HEK293 (cell line): ENCODE measurements at regions not wholly inside any gene's neighbourhood (a gene's known extent, or its start where the extent isn't known, plus 50 kb on each side); places are given as distances from the start of the nearest gene placed in this dataset.

Source experiments
- CTCF ChIA-PET: fragments of 350-600 bp; formaldehyde crosslinking; extraction: SDS; loops from one replicate; lab custom pipeline; 2021; ENCODE audit warnings: antibody characterized with exemption; lab: Yijun Ruan, JAX
- POLR2A ChIA-PET: fragments of 300-600 bp; formaldehyde crosslinking; extraction: SDS; loops from one replicate; lab custom pipeline; 2020; ENCODE audit warnings: antibody characterized with exemption, inconsistent platforms; lab: Yijun Ruan, JAX
- H3K27ac ChIP-seq: fragments of 200-500 bp; sonication (Bioruptor generic); 2 replicates; pipeline ENCODE4 v1.5.1; 2014; ENCODE audit warnings: low read depth, low read length, control low read depth, inconsistent platforms; ENCODE audit errors: extremely low read depth
- H3K36me3 ChIP-seq, 2 experiments: fragments of 200-500 bp in 1 of 2; sonication (Bioruptor generic) in 1 of 2; 1 replicate in 1 of 2; 2 replicates in 1 of 2; pipeline ENCODE4 v1.5.1; 2014 to 2017; ENCODE audit warnings: inconsistent platforms in 2 of 2, low read length in 2 of 2; ENCODE audit not compliant: control insufficient read depth in 2 of 2, insufficient read depth in 1 of 2
- H3K4me1 ChIP-seq: fragments of 200-500 bp; sonication (Bioruptor generic); 2 replicates; pipeline ENCODE4 v1.5.1; 2014; ENCODE audit warnings: mild to moderate bottlenecking, low read length, inconsistent platforms; ENCODE audit not compliant: control insufficient read depth, insufficient read depth
- H3K4me3 ChIP-seq: 2 replicates; pipeline ENCODE4 v1.5.1; 2011; ENCODE audit warnings: low read depth, mild to moderate bottlenecking, control low read depth, low read length, moderate library complexity
- H3K9me3 ChIP-seq: fragments of 200-500 bp; sonication (Bioruptor generic); 2 replicates; pipeline ENCODE4 v1.5.1; 2014; ENCODE audit warnings: low read depth, low read length, inconsistent platforms; ENCODE audit not compliant: control insufficient read depth, insufficient read depth
- HOXA7 ChIP-seq: sonication (generic); formaldehyde crosslinking; IDR thresholded peaks from 2 replicates; pipeline ENCODE4 v1.8.1; 2022; ENCODE audit warnings: missing genetic modification reagents, borderline replicate concordance
- MYNN ChIP-seq: fragments of 450-650 bp; formaldehyde crosslinking; IDR thresholded peaks from 2 replicates; pipeline ENCODE4 v1.5.1; 2016; ENCODE audit warnings: missing biosample characterization, missing genetic modification characterization, borderline replicate concordance
- OSR2 ChIP-seq: fragments of 450-650 bp; formaldehyde crosslinking; IDR thresholded peaks from 2 replicates; pipeline ENCODE4 v1.5.1; 2016; ENCODE audit warnings: missing biosample characterization, missing genetic modification characterization
- REPIN1 ChIP-seq: fragments of 450-650 bp; formaldehyde crosslinking; IDR thresholded peaks from 2 replicates; pipeline ENCODE4 v1.5.1; 2017; ENCODE audit warnings: missing biosample characterization, missing genetic modification characterization, low read depth
- SP7 ChIP-seq: fragments of 450-650 bp; formaldehyde crosslinking; IDR thresholded peaks from 2 replicates; pipeline ENCODE4 v1.5.1; 2016; ENCODE audit warnings: missing biosample characterization, missing genetic modification characterization
- TCF7L2 ChIP-seq: IDR thresholded peaks from 2 replicates; pipeline ENCODE4 v1.6.1; 2011; ENCODE audit warnings: low read depth, mild to moderate bottlenecking, inconsistent platforms, low read length, moderate library complexity, borderline replicate concordance
- ZBTB7A ChIP-seq: fragments of 450-650 bp; formaldehyde crosslinking; IDR thresholded peaks from 2 replicates; pipeline ENCODE4 v1.5.1; 2016; ENCODE audit warnings: low read depth, missing biosample characterization, missing genetic modification characterization
- ZNF10 ChIP-seq: fragments of 450-650 bp; formaldehyde crosslinking; IDR thresholded peaks from 2 replicates; pipeline ENCODE4 v1.5.1; 2017; ENCODE audit warnings: missing biosample characterization, missing genetic modification characterization
- ZNF274 ChIP-seq, 2 experiments: fragments of 200-500 bp in 1 of 2; fragments of 450-650 bp in 1 of 2; sonication (Bioruptor generic) in 1 of 2; formaldehyde crosslinking in 1 of 2; IDR thresholded peaks; 2 replicates each; pipeline versions ENCODE4 v1.5.1 to v1.6.1; 2014 to 2016; ENCODE audit warnings: borderline replicate concordance in 1 of 2, inconsistent platforms in 1 of 2, low read length in 1 of 2, missing biosample characterization in 1 of 2, missing genetic modification characterization in 1 of 2
- ZNF366 ChIP-seq: fragments of 450-650 bp; formaldehyde crosslinking; conservative IDR thresholded peaks from 2 replicates; pipeline ENCODE4 v1.5.1; 2016; ENCODE audit warnings: missing biosample characterization, missing genetic modification characterization
- ZNF37A ChIP-seq: fragments of 450-650 bp; IDR thresholded peaks from 2 replicates; pipeline ENCODE4 v1.5.1; 2018; ENCODE audit warnings: missing biosample characterization, missing genetic modification characterization
- ZNF404 ChIP-seq: fragments of 450-650 bp; formaldehyde crosslinking; IDR thresholded peaks from 2 replicates; pipeline ENCODE4 v1.5.1; 2017; ENCODE audit warnings: missing biosample characterization, missing genetic modification characterization
- ZNF549 ChIP-seq: fragments of 450-650 bp; IDR thresholded peaks from 2 replicates; pipeline ENCODE4 v1.5.1; 2018; ENCODE audit warnings: missing biosample characterization, missing genetic modification characterization, mild to moderate bottlenecking, inconsistent platforms, moderate library complexity
- ZNF558 ChIP-seq: fragments of 450-650 bp; formaldehyde crosslinking; IDR thresholded peaks from 2 replicates; pipeline ENCODE4 v1.5.1; 2016; ENCODE audit warnings: missing biosample characterization, missing genetic modification characterization
- ZNF600 ChIP-seq: fragments of 450-650 bp; formaldehyde crosslinking; IDR thresholded peaks from 2 replicates; pipeline ENCODE4 v1.5.1; 2016; ENCODE audit warnings: missing biosample characterization, missing genetic modification characterization
- ZNF629 ChIP-seq: fragments of 450-650 bp; formaldehyde crosslinking; IDR thresholded peaks from 2 replicates; pipeline ENCODE4 v1.5.1; 2017; ENCODE audit warnings: missing biosample characterization, missing genetic modification characterization
- ZNF654 ChIP-seq: fragments of 450-650 bp; formaldehyde crosslinking; IDR thresholded peaks from 2 replicates; pipeline ENCODE4 v1.5.1; 2016; ENCODE audit warnings: low read depth, missing biosample characterization, missing genetic modification characterization
- TF ChIP-seq, protein P1 (sequence below): fragments of 450-650 bp; formaldehyde crosslinking; IDR thresholded peaks from 2 replicates; pipeline ENCODE4 v1.5.1; 2017; ENCODE audit warnings: missing biosample characterization, missing genetic modification characterization
- TF ChIP-seq, protein P2 (sequence below): fragments of 450-650 bp; formaldehyde crosslinking; IDR thresholded peaks from 2 replicates; pipeline ENCODE4 v1.5.1; 2016; ENCODE audit warnings: missing biosample characterization, missing genetic modification characterization
- TF ChIP-seq, protein P3 (sequence below): fragments of 450-650 bp; formaldehyde crosslinking; IDR thresholded peaks from 2 replicates; pipeline ENCODE4 v1.5.1; 2016; ENCODE audit warnings: missing biosample characterization, missing genetic modification characterization
- TF ChIP-seq, protein P4 (sequence below): fragments of 450-650 bp; formaldehyde crosslinking; IDR thresholded peaks from 2 replicates; pipeline ENCODE4 v1.5.1; 2016; ENCODE audit warnings: missing biosample characterization, missing genetic modification characterization

DNA sequence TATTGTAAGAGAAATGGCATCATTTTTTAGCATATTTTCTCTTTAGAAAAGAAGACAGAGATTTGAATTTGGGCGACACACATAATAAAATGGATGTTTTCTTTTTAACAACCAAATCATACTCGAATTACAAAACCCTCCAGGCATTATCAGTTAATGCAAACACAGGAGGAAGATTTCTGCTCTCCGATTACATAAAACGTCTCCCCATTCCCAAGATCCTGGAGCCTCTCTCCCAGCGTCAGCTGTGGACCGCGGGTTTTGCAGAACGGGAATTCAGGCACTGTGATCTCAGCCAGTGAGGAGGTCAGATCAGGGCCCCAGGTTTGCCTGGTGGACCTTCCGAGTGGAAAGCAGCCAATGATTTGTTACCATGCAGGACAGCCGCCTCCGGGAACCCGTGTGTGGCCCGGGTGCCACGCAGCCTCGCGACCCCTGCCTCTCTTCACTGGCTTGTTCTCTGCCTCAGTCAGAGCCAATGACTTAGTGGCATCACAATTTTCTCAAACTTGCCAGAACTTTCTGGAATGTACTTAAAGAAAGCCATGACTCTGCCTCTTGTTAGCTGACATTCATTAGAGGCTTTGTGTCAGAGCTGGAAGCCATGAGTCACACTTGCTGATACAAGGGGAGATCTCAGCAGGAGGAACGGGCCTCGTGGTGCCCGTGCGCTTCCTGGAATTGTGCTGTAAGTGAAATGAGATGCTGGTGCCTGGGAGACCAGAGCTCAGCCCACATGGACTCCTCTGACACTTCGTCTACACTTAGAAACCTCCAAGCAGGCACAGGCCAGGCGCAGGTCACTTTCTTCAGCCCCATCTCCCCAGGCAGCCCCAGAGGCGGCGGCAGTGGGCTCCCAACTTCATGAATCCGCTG lies 246.1 kb downstream of the KLF6 start (continued):
- TF ChIP-seq ZNF404 (tag by site-specific recombination) (no peak), SP7 (peak; percentile 55), ZNF37A (tag by site-specific recombination) (no peak), ZBTB7A (no peak)
- TF ChIP-seq, protein P1, sequence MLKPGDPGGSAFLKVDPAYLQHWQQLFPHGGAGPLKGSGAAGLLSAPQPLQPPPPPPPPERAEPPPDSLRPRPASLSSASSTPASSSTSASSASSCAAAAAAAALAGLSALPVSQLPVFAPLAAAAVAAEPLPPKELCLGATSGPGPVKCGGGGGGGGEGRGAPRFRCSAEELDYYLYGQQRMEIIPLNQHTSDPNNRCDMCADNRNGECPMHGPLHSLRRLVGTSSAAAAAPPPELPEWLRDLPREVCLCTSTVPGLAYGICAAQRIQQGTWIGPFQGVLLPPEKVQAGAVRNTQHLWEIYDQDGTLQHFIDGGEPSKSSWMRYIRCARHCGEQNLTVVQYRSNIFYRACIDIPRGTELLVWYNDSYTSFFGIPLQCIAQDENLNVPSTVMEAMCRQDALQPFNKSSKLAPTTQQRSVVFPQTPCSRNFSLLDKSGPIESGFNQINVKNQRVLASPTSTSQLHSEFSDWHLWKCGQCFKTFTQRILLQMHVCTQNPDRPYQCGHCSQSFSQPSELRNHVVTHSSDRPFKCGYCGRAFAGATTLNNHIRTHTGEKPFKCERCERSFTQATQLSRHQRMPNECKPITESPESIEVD (tag by site-specific recombination) = peak; percentile 39; the same call in 1 of the 2 replicates
- TF ChIP-seq, protein P2, sequence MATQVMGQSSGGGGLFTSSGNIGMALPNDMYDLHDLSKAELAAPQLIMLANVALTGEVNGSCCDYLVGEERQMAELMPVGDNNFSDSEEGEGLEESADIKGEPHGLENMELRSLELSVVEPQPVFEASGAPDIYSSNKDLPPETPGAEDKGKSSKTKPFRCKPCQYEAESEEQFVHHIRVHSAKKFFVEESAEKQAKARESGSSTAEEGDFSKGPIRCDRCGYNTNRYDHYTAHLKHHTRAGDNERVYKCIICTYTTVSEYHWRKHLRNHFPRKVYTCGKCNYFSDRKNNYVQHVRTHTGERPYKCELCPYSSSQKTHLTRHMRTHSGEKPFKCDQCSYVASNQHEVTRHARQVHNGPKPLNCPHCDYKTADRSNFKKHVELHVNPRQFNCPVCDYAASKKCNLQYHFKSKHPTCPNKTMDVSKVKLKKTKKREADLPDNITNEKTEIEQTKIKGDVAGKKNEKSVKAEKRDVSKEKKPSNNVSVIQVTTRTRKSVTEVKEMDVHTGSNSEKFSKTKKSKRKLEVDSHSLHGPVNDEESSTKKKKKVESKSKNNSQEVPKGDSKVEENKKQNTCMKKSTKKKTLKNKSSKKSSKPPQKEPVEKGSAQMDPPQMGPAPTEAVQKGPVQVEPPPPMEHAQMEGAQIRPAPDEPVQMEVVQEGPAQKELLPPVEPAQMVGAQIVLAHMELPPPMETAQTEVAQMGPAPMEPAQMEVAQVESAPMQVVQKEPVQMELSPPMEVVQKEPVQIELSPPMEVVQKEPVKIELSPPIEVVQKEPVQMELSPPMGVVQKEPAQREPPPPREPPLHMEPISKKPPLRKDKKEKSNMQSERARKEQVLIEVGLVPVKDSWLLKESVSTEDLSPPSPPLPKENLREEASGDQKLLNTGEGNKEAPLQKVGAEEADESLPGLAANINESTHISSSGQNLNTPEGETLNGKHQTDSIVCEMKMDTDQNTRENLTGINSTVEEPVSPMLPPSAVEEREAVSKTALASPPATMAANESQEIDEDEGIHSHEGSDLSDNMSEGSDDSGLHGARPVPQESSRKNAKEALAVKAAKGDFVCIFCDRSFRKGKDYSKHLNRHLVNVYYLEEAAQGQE = 0 out of 2 replicates have a peak, but pooled peaks have one; percentile 13

DNA sequence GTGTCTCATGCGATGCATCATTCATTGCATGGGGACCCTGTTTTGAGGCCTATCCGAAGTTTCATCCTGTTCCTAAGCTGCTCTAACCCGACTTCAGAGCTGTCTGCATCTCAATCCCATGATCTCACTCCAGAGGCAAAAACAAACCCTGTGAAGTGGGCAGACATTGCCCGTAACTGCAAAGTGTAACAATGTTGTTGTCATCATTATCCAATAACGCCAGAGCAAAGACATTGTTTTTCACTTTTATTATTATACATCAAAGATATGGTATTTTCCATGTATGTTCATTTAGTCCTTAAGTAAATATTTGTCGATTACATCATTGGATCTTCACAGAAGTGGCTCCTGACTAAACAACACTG lies 246.7 kb downstream of the KLF6 start:
- no peak overlapping the region for H3K4me3 ChIP-seq
- peaks cover 11% of the 10 kb centered on the region for H3K4me1 ChIP-seq
- no peak overlapping the region; the same call in 1 of the 2 replicates for H3K27ac ChIP-seq
- POLR2A ChIA-PET = interaction anchor here (1.0 kb wide), 1 partner anchor 12 kb away, joined by 3 read pairs; no protein-coding TSS in a partner anchor
- H3K36me3 ChIP-seq = no peaks in the 10 kb centered on the region
- H3K9me3 ChIP-seq = no peaks in the 10 kb centered on the region
- CTCF ChIA-PET = interaction anchor here (0.7 kb wide), 1 partner anchor 800 kb away, joined by 3 read pairs; no protein-coding TSS in a partner anchor
- peak; percentile 70 for TF ChIP-seq TCF7L2
- TF ChIP-seq ZNF366 (tag by site-specific recombination) = peak; percentile 81
- no peak for TF ChIP-seq ZNF10
- TF ChIP-seq, protein P3, sequence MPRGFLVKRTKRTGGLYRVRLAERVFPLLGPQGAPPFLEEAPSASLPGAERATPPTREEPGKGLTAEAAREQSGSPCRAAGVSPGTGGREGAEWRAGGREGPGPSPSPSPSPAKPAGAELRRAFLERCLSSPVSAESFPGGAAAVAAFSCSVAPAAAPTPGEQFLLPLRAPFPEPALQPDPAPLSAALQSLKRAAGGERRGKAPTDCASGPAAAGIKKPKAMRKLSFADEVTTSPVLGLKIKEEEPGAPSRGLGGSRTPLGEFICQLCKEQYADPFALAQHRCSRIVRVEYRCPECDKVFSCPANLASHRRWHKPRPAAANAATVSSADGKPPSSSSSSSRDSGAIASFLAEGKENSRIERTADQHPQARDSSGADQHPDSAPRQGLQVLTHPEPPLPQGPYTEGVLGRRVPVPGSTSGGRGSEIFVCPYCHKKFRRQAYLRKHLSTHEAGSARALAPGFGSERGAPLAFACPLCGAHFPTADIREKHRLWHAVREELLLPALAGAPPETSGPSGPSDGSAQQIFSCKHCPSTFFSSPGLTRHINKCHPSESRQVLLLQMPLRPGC = peak; percentile 76
- TF ChIP-seq, protein P4, sequence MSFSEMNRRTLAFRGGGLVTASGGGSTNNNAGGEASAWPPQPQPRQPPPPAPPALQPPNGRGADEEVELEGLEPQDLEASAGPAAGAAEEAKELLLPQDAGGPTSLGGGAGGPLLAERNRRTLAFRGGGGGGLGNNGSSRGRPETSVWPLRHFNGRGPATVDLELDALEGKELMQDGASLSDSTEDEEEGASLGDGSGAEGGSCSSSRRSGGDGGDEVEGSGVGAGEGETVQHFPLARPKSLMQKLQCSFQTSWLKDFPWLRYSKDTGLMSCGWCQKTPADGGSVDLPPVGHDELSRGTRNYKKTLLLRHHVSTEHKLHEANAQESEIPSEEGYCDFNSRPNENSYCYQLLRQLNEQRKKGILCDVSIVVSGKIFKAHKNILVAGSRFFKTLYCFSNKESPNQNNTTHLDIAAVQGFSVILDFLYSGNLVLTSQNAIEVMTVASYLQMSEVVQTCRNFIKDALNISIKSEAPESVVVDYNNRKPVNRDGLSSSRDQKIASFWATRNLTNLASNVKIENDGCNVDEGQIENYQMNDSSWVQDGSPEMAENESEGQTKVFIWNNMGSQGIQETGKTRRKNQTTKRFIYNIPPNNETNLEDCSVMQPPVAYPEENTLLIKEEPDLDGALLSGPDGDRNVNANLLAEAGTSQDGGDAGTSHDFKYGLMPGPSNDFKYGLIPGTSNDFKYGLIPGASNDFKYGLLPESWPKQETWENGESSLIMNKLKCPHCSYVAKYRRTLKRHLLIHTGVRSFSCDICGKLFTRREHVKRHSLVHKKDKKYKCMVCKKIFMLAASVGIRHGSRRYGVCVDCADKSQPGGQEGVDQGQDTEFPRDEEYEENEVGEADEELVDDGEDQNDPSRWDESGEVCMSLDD (tag by site-specific recombination) = no peak
- TF ChIP-seq ZNF558 (tag by site-specific recombination) = no peak
- TF ChIP-seq MYNN (tag by site-specific recombination) = no peak
- no peak for TF ChIP-seq ZNF654 (tag by site-specific recombination)
- TF ChIP-seq ZNF600 = no peak
- TF ChIP-seq ZNF629 (tag by site-specific recombination) = peak; percentile 80
- no peak for TF ChIP-seq ZNF274 (IDR thresholded peaks at IDR 0.05; ENCODE audit: low read length)
- TF ChIP-seq ZNF274 (tag by site-specific recombination; IDR thresholded peaks at IDR 0.05; ENCODE audit: borderline replicate concordance) = no peak
- TF ChIP-seq OSR2 (tag by site-specific recombination) = peak; percentile 52
- TF ChIP-seq, protein P1 (tag by site-specific recombination) = peak; percentile 91
- no peak for TF ChIP-seq ZNF549 (tag by site-specific recombination)
- no peak for TF ChIP-seq HOXA7 (CRISPR knock-in tag)
- no peak for TF ChIP-seq REPIN1 (tag by site-specific recombination)
